ENCODE measurements at regions not wholly inside any gene's neighbourhood (a gene's known extent, or its start where the extent isn't known, plus 50 kb on each side); places are given as distances from the start of the nearest gene placed in this dataset.
"Not testable (repeated sequence)": the region's sequence is repeated elsewhere in the genome, so short reads cannot be mapped to it uniquely, and the experiment has no call there.

DNA sequence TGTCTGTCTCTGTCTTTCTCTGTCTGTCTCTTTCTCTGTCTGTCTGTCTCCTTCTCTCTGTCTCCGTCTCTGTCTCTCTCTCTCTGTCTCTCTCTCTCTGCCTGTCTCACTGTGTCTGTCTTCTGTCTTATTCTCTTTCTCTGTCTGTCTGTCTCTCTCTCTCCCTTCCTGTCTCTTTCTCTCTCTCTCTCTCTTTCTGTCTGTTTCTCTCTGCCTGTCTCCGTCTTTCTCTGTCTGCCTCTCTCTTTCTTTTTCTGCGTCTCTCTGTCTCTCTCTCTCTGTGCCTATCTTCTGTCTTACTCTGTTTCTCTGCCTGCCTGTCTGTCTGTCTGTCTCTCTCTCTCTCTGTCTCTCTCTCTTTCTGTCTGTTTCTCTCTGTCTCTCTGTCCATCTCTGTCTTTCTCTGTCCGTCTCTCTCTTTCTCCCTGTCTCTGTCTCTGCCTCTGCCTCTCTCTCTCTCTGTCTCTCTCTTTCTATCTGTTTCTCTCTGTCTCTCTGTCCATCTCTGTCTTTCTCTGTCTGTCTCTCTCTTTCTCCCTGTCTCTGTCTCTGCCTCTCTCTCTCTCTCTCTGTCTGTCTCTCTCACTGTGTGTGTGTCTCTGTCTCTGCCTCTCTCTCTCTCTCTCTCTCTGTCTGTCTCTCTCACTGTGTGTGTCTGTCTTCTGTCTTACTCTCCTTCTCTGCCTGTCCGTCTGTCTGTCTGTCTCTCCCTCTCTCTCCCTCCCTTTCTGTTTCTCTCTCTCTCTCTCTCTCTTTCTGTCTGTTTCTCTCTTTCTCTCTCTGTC, 2291.8 kb upstream of the TPTE start:
- not testable (repeated sequence) for H3K27ac Mint-ChIP-seq; H2AFZ ChIP-seq (ENCODE audit: low read length)
- WGBS (ENCODE audit: extremely low coverage, insufficient read length, low lambda C conversion rate), result no CpG with 5 or more reads among the region's 5 CpGs

DNA sequence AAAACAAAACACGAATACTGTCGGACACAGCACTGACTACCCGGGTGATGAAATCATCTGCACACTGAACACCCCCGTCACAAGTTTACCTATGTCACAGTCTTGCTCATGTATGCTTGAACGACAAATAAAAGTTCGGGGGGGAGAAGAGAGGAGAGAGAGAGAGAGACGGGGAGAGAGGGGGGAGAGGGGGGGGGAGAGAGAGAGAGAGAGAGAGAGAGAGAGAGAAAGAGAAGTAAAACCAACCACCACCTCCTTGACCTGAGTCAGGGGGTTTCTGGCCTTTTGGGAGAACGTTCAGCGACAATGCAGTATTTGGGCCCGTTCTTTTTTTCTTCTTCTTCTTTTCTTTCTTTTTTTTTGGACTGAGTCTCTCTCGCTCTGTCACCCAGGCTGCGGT, 2290.1 kb upstream of the TPTE start:
- H3K79me2 ChIP-seq (ENCODE audit: insufficient read depth, low read length); H2AK5ac ChIP-seq (ENCODE audit: insufficient read length, low read length); H2BK5ac ChIP-seq (ENCODE audit: insufficient read length, low read length); H4K91ac ChIP-seq (ENCODE audit: insufficient read length, low read depth, low read length); H3K4me3 Mint-ChIP-seq; H3K4me1 Mint-ChIP-seq; H3K14ac ChIP-seq (ENCODE audit: insufficient read depth, low read length); H3K23me2 ChIP-seq (ENCODE audit: insufficient read length, low read depth, low read length, poor library complexity, severe bottlenecking); H4K5ac ChIP-seq (ENCODE audit: insufficient read length, low read depth, low read length); H3K79me1 ChIP-seq (ENCODE audit: insufficient read depth, low read depth, low read length, poor library complexity, severe bottlenecking); H3K9me3 ChIP-seq (ENCODE audit: control insufficient read depth, low read depth, low read length); H4K20me1 ChIP-seq (ENCODE audit: control insufficient read depth, insufficient read depth, insufficient read length); H2BK120ac ChIP-seq (ENCODE audit: low read depth, low read length, poor library complexity, severe bottlenecking); H3K23ac ChIP-seq (ENCODE audit: insufficient read length, low read depth, low read length); H3K4me2 ChIP-seq (ENCODE audit: insufficient read depth, insufficient read length, low read length); H2BK20ac ChIP-seq (ENCODE audit: low read depth, low read length, poor library complexity, severe bottlenecking); H3K27ac ChIP-seq (ENCODE audit: insufficient read length, low read depth, low read length); H3K27me3 ChIP-seq (ENCODE audit: insufficient read depth, low read length); DNase-seq; H2BK15ac ChIP-seq (ENCODE audit: low read depth, low read length); H3K4ac ChIP-seq (ENCODE audit: low read depth, low read length); H3K36me3 Mint-ChIP-seq (ENCODE audit: insufficient read depth in 1 of 3, low read depth in 3 of 3); H3K18ac ChIP-seq (ENCODE audit: insufficient read length, low read depth, low read length); H3K9ac ChIP-seq (ENCODE audit: extremely low read depth, insufficient read length, low read length); H3T11ph ChIP-seq (ENCODE audit: low read length); H2AFZ ChIP-seq (ENCODE audit: low read length); H2BK12ac ChIP-seq (ENCODE audit: insufficient read length, low read depth, low read length); H3K56ac ChIP-seq (ENCODE audit: insufficient read length, low read depth, low read length); H3K4me1 ChIP-seq (ENCODE audit: insufficient read depth, low read length); H3K27ac Mint-ChIP-seq; H4K8ac ChIP-seq (replicated peaks; ENCODE audit: insufficient read length, low read depth, low read length): not testable (repeated sequence)
- Mint-ChIP-seq H3K9me3 (peaks cover 13 to 14% of the 10 kb centered on the region in 2 experiments), H3K27me3 (ENCODE audit: low read depth) (peaks cover 17% of the 10 kb centered on the region)
- WGBS (ENCODE audit: extremely low coverage, insufficient read length, low lambda C conversion rate), result no CpG with 5 or more reads among the region's 12 CpGs

More for the DNA sequence above, 2291.8 kb upstream of the TPTE start:
- not testable (repeated sequence) for H3T11ph ChIP-seq (ENCODE audit: low read length); H3K79me2 ChIP-seq (ENCODE audit: insufficient read depth, low read length); H3K27me3 ChIP-seq (ENCODE audit: insufficient read depth, low read length); H4K8ac ChIP-seq (replicated peaks; ENCODE audit: insufficient read length, low read depth, low read length); H3K4ac ChIP-seq (ENCODE audit: low read depth, low read length); H3K4me2 ChIP-seq (ENCODE audit: insufficient read depth, insufficient read length, low read length); H3K9me3 ChIP-seq (ENCODE audit: control insufficient read depth, low read depth, low read length); H4K5ac ChIP-seq (ENCODE audit: insufficient read length, low read depth, low read length); H2BK120ac ChIP-seq (ENCODE audit: low read depth, low read length, poor library complexity, severe bottlenecking); H2BK5ac ChIP-seq (ENCODE audit: insufficient read length, low read length); H3K9ac ChIP-seq (ENCODE audit: extremely low read depth, insufficient read length, low read length); H4K20me1 ChIP-seq (ENCODE audit: control insufficient read depth, insufficient read depth, insufficient read length); H3K23me2 ChIP-seq (ENCODE audit: insufficient read length, low read depth, low read length, poor library complexity, severe bottlenecking); H3K36me3 Mint-ChIP-seq (ENCODE audit: insufficient read depth in 1 of 3, low read depth in 3 of 3); H3K14ac ChIP-seq (ENCODE audit: insufficient read depth, low read length); H3K4me3 Mint-ChIP-seq; H2BK12ac ChIP-seq (ENCODE audit: insufficient read length, low read depth, low read length); DNase-seq; H4K91ac ChIP-seq (ENCODE audit: insufficient read length, low read depth, low read length); H3K18ac ChIP-seq (ENCODE audit: insufficient read length, low read depth, low read length); H3K4me1 Mint-ChIP-seq; H3K56ac ChIP-seq (ENCODE audit: insufficient read length, low read depth, low read length); H3K27ac ChIP-seq (ENCODE audit: insufficient read length, low read depth, low read length); H2BK15ac ChIP-seq (ENCODE audit: low read depth, low read length); H3K79me1 ChIP-seq (ENCODE audit: insufficient read depth, low read depth, low read length, poor library complexity, severe bottlenecking); H3K4me1 ChIP-seq (ENCODE audit: insufficient read depth, low read length); H3K23ac ChIP-seq (ENCODE audit: insufficient read length, low read depth, low read length); H2BK20ac ChIP-seq (ENCODE audit: low read depth, low read length, poor library complexity, severe bottlenecking); H2AK5ac ChIP-seq (ENCODE audit: insufficient read length, low read length)
- Mint-ChIP-seq H3K27me3 (ENCODE audit: low read depth) (peaks cover 17% of the 10 kb centered on the region), H3K9me3 (peaks cover 13 to 14% of the 10 kb centered on the region in 2 experiments)
